Gastroesophageal sphincter (tissue), 3 donors: ENCODE measurements at regions not wholly inside any gene's neighbourhood (a gene's known extent, or its start where the extent isn't known, plus 50 kb on each side); places are given as distances from the start of the nearest gene placed in this dataset.

Source experiments
- CTCF ChIP-seq, 4 experiments: fragments of 200-600 bp in 2 of 4; fragments of 450-650 bp in 2 of 4; sonication (generic) in 1 of 4; IDR thresholded peaks; one replicate each; pipeline ENCODE4 v1.5.1; 2017 to 2019; ENCODE audit warnings: antibody characterized with exemption in 4 of 4, mild to moderate bottlenecking in 2 of 4, moderate library complexity in 2 of 4
- POLR2A ChIP-seq, 2 donors: fragments of 450-650 bp; IDR thresholded peaks; one replicate each; pipeline ENCODE4 v1.6.1; 2017; ENCODE audit warnings: antibody characterized with exemption in 2 of 2, mild to moderate bottlenecking in 2 of 2, moderate library complexity in 1 of 2

DNA sequence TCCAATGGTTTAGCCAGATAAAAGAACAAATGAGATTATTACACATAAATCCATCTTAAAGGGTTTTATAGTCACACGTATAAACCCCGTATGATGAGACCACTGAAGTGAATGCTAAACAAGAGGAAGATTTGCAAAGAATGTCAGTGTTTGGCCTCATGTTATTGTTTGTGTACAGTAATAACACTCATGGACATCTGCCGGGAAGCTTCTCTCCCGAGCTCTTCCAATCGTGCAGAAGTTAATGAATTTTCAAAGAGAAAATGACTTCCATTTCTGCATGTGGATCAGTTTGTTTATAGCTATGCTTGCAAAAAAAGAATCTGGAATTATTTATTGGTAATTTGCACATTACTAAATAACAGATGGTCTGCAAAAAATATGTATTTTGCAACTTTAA lies 88.5 kb upstream of the APCDD1 start:
- TF ChIP-seq CTCF (IDR thresholded peaks at IDR 0.05) (no peak), POLR2A (IDR thresholded peaks at IDR 0.05) (no peak)
